Liver (tissue), 8 donors: ENCODE measurements at regions not wholly inside any gene's neighbourhood (a gene's known extent, or its start where the extent isn't known, plus 50 kb on each side); places are given as distances from the start of the nearest gene placed in this dataset.

Experiments used
- DNase-seq: peaks from one replicate; pipeline ENCODE4 v3.0.0-alpha.2; 2017; ENCODE audit warnings: low spot score
- H3K27ac ChIP-seq, 2 donors: one replicate each; pipeline ENCODE4 v1.7.0; 2013; ENCODE audit warnings: inconsistent platforms in 2 of 2, low read length in 2 of 2, control low read depth in 1 of 2, low read depth in 1 of 2, mild to moderate bottlenecking in 1 of 2
- H3K27me3 ChIP-seq, 4 donors: one replicate each; pipeline versions ENCODE4 v1.6.1 to v1.7.0; 2013; ENCODE audit warnings: low read length in 3 of 4, inconsistent platforms in 1 of 4, mild to moderate bottlenecking in 1 of 4, moderate library complexity in 1 of 4; ENCODE audit not compliant: control insufficient read depth in 4 of 4, insufficient read depth in 4 of 4
- H3K36me3 ChIP-seq, 4 donors: one replicate each; pipeline versions ENCODE4 v1.6.1 to v1.7.0; 2013; ENCODE audit warnings: low read length in 3 of 4, mild to moderate bottlenecking in 3 of 4, low read depth in 1 of 4, moderate library complexity in 1 of 4; ENCODE audit not compliant: control insufficient read depth in 4 of 4, insufficient read depth in 3 of 4
- H3K4me1 ChIP-seq, 4 donors: one replicate each; pipeline versions ENCODE4 v1.6.1 to v1.7.0; 2013; ENCODE audit warnings: low read length in 3 of 4, mild to moderate bottlenecking in 3 of 4, moderate library complexity in 1 of 4; ENCODE audit not compliant: control insufficient read depth in 4 of 4, insufficient read depth in 4 of 4
- H3K4me3 ChIP-seq, 3 donors: one replicate each; pipeline versions ENCODE4 v1.6.1 to v1.7.0; 2013; ENCODE audit warnings: low read length in 3 of 3, control low read depth in 1 of 3, low read depth in 1 of 3, mild to moderate bottlenecking in 1 of 3
- H3K9ac ChIP-seq, 2 donors: one replicate each; pipeline ENCODE4 v1.7.0; 2013; ENCODE audit warnings: low read length in 2 of 2, mild to moderate bottlenecking in 2 of 2, moderate library complexity in 2 of 2, control low read depth in 1 of 2, low read depth in 1 of 2
- H3K9me3 ChIP-seq, 4 donors: one replicate each; pipeline versions ENCODE4 v1.6.1 to v1.7.0; 2013; ENCODE audit warnings: low read length in 3 of 4; ENCODE audit not compliant: control insufficient read depth in 4 of 4
- ATF3 ChIP-seq: IDR thresholded peaks from 2 replicates; pipeline ENCODE4 v1.6.1; 2016; ENCODE audit warnings: antibody characterized with exemption
- CTCF ChIP-seq: fragments of 150-350 bp; IDR thresholded peaks from 2 replicates; pipeline ENCODE4 v1.5.1; 2017; ENCODE audit warnings: improper control_type of control experiment, low read depth, low read length; ENCODE audit not compliant: missing input control
- EGR1 ChIP-seq, 2 donors: IDR thresholded peaks; 2 replicates each; pipeline ENCODE4 v1.6.1; 2016 to 2018; ENCODE audit warnings: antibody characterized with exemption in 2 of 2, low read depth in 2 of 2
- FOXA1 ChIP-seq: IDR thresholded peaks from 2 replicates; pipeline ENCODE4 v1.6.1; 2016; ENCODE audit warnings: antibody characterized with exemption
- FOXA2 ChIP-seq: IDR thresholded peaks from 2 replicates; pipeline ENCODE4 v1.6.1; 2016; ENCODE audit warnings: antibody characterized with exemption
- GABPA ChIP-seq, 2 donors: IDR thresholded peaks in 1 of 2; conservative IDR thresholded peaks in 1 of 2; 2 replicates each; pipeline ENCODE4 v1.6.1; 2016; ENCODE audit warnings: antibody characterized with exemption in 2 of 2, mild to moderate bottlenecking in 1 of 2, moderate library complexity in 1 of 2
- HNF4A ChIP-seq, 2 donors: conservative IDR thresholded peaks; 2 replicates each; pipeline ENCODE4 v1.6.1; 2016; ENCODE audit warnings: antibody characterized with exemption in 2 of 2, mild to moderate bottlenecking in 2 of 2
- HNF4G ChIP-seq: IDR thresholded peaks from 2 replicates; pipeline ENCODE4 v1.6.1; 2016; ENCODE audit warnings: antibody characterized with exemption
- JUND ChIP-seq, 2 donors: IDR thresholded peaks; 2 replicates each; pipeline ENCODE4 v1.6.1; 2016; ENCODE audit warnings: antibody characterized with exemption in 2 of 2
- MAX ChIP-seq: IDR thresholded peaks from 2 replicates; pipeline ENCODE4 v1.6.1; 2016; ENCODE audit warnings: antibody characterized with exemption
- NR2F2 ChIP-seq: IDR thresholded peaks from 2 replicates; pipeline ENCODE4 v1.6.1; 2016; ENCODE audit warnings: antibody characterized with exemption
- RAD21 ChIP-seq, 2 donors: IDR thresholded peaks; 2 replicates each; pipeline ENCODE4 v1.6.1; 2016; ENCODE audit warnings: antibody characterized with exemption in 2 of 2, mild to moderate bottlenecking in 2 of 2
- REST ChIP-seq: IDR thresholded peaks from 2 replicates; pipeline ENCODE4 v1.6.1; 2016; ENCODE audit warnings: antibody characterized with exemption, mild to moderate bottlenecking
- RXRA ChIP-seq, 2 donors: IDR thresholded peaks; 2 replicates each; pipeline ENCODE4 v1.6.1; 2017 to 2018; ENCODE audit warnings: antibody characterized with exemption in 2 of 2, mild to moderate bottlenecking in 1 of 2
- SP1 ChIP-seq: IDR thresholded peaks from 2 replicates; pipeline ENCODE4 v1.6.1; 2018; ENCODE audit warnings: antibody characterized with exemption, mild to moderate bottlenecking
- TAF1 ChIP-seq: conservative IDR thresholded peaks from 2 replicates; pipeline ENCODE4 v1.6.1; 2016; ENCODE audit warnings: antibody characterized with exemption, mild to moderate bottlenecking
- YY1 ChIP-seq: IDR thresholded peaks from 2 replicates; pipeline ENCODE4 v1.6.1; 2016; ENCODE audit warnings: antibody characterized with exemption, mild to moderate bottlenecking
- ZBTB33 ChIP-seq: IDR thresholded peaks from 2 replicates; pipeline ENCODE4 v1.6.1; 2016; ENCODE audit warnings: antibody characterized with exemption
- whole genome bisulfite sequencing: extraction: QIAGEN DNeasy Blood & Tissue Kit; methylation state at CpG from one replicate; pipeline ENCODE4 v1.1.7; 2013; 5-methylcytosine and 5-hydroxymethylcytosine counted together
- donor health status: healthy.
- donor health status: healthy.
- donor health status: healthy.
- donor health status: healthy.
- donor health status: healthy.

- H3K9ac ChIP-seq: no peak overlapping the region
- no peak for DNase-seq
- H3K27ac ChIP-seq: no peak overlapping the region
- TF ChIP-seq NR2F2 (no peak), EGR1 (IDR thresholded peaks at IDR 0.05; ENCODE audit: low read depth in 2 of 2) (no peak), SP1 (no peak), ZBTB33 (no peak), HNF4A (conservative IDR thresholded peaks at IDR 0.05) (no peak), CTCF (no peak), GABPA (IDR thresholded peaks at IDR 0.05 in 1 of 2, conservative IDR thresholded peaks at IDR 0.05 in 1 of 2) (no peak)
- 97% methylated on average over 3 of the region's 3 CpGs for WGBS
- H3K27me3 ChIP-seq: no peaks in the 10 kb centered on the region
- H3K36me3 ChIP-seq: no peaks in the 10 kb centered on the region
- H3K4me1 ChIP-seq: peaks cover 6 to 11% (median 8%) of the 10 kb centered on the region in 4 donors
- H3K9me3 ChIP-seq: no peaks in the 10 kb centered on the region
- H3K4me3 ChIP-seq: no peak overlapping the region
Observed at GRCh38 chr14:82011460-82011859, 477.8 kb upstream of the SEL1L start.

GRCh38 chr14:82029038-82029437, 495.4 kb upstream of the SEL1L start:
- H3K9me3 ChIP-seq: no peaks in the 10 kb centered on the region
- no peaks in the 10 kb centered on the region for H3K4me1 ChIP-seq
- no peak for TF ChIP-seq SP1
- no peak for TF ChIP-seq MAX
- no peak for TF ChIP-seq TAF1
- no peak for TF ChIP-seq EGR1 (IDR thresholded peaks at IDR 0.05; ENCODE audit: low read depth in 2 of 2)
- no peak for TF ChIP-seq RAD21 (IDR thresholded peaks at IDR 0.05)
- no peak for TF ChIP-seq JUND (IDR thresholded peaks at IDR 0.05)
- no peak for TF ChIP-seq RXRA (IDR thresholded peaks at IDR 0.05)
- no peak for TF ChIP-seq HNF4G
- TF ChIP-seq ATF3: no peak
- no peak for TF ChIP-seq FOXA2
- no peak for TF ChIP-seq HNF4A (conservative IDR thresholded peaks at IDR 0.05)
- TF ChIP-seq NR2F2: no peak
- no peak for TF ChIP-seq FOXA1
- no peak for TF ChIP-seq REST
- TF ChIP-seq YY1: no peak
- TF ChIP-seq CTCF: no peak
- no peak for TF ChIP-seq GABPA (IDR thresholded peaks at IDR 0.05 in 1 of 2, conservative IDR thresholded peaks at IDR 0.05 in 1 of 2)
- 75% methylated on average over 1 of the region's 1 CpG for WGBS
- no peak overlapping the region for H3K9ac ChIP-seq
- H3K36me3 ChIP-seq: no peaks in the 10 kb centered on the region
- H3K27ac ChIP-seq: no peak overlapping the region
- no peaks in the 10 kb centered on the region for H3K27me3 ChIP-seq
- no peak overlapping the region for H3K4me3 ChIP-seq
- no peak for DNase-seq
